WTC11 (cell line): ENCODE measurements at regions not wholly inside any gene's neighbourhood (a gene's known extent, or its start where the extent isn't known, plus 50 kb on each side); places are given as distances from the start of the nearest gene placed in this dataset.

Source experiments
- ARID4B ChIP-seq: sonication (generic); formaldehyde crosslinking; IDR thresholded peaks from 2 replicates; pipeline ENCODE4 v1.8.0; 2023; ENCODE audit warnings: missing genetic modification reagents, mild to moderate bottlenecking, borderline replicate concordance
- CTCF ChIP-seq: fragments of 200-600 bp; IDR thresholded peaks from 2 replicates; pipeline ENCODE4 v1.8.0; 2022; ENCODE audit warnings: antibody characterized with exemption
- ESRRA ChIP-seq: sonication (generic); formaldehyde crosslinking; IDR thresholded peaks from 2 replicates; pipeline ENCODE4 v1.8.1; 2022; ENCODE audit warnings: mild to moderate bottlenecking, missing genetic modification reagents, borderline replicate concordance
- IRF1 ChIP-seq: sonication (generic); formaldehyde crosslinking; IDR thresholded peaks from 2 replicates; pipeline ENCODE4 v1.8.0; 2023; ENCODE audit warnings: missing genetic modification reagents
- MAX ChIP-seq: sonication (generic); formaldehyde crosslinking; IDR thresholded peaks from 2 replicates; pipeline ENCODE4 v1.8.0; 2022; ENCODE audit warnings: mild to moderate bottlenecking, missing genetic modification reagents
- NFE2L1 ChIP-seq: sonication (generic); formaldehyde crosslinking; IDR thresholded peaks from 2 replicates; pipeline ENCODE4 v1.8.1; 2023; ENCODE audit warnings: missing genetic modification reagents
- SP1 ChIP-seq: sonication (generic); formaldehyde crosslinking; conservative IDR thresholded peaks from 2 replicates; pipeline ENCODE4 v1.8.1; 2022; ENCODE audit warnings: missing genetic modification reagents
- STAT6 ChIP-seq: sonication (generic); formaldehyde crosslinking; conservative IDR thresholded peaks from 2 replicates; pipeline ENCODE4 v1.8.1; 2023; ENCODE audit warnings: mild to moderate bottlenecking, low read depth, missing genetic modification reagents, moderate library complexity
- TCF7 ChIP-seq: sonication (generic); formaldehyde crosslinking; IDR thresholded peaks from 2 replicates; pipeline ENCODE4 v1.8.0; 2022; ENCODE audit warnings: mild to moderate bottlenecking, low read depth, missing genetic modification reagents, moderate library complexity
- USF1 ChIP-seq: sonication (generic); formaldehyde crosslinking; IDR thresholded peaks from 2 replicates; pipeline ENCODE4 v1.8.0; 2022; ENCODE audit warnings: mild to moderate bottlenecking, missing genetic modification reagents
- ZBTB21 ChIP-seq: sonication (generic); formaldehyde crosslinking; IDR thresholded peaks from 2 replicates; pipeline ENCODE4 v1.8.1; 2023; ENCODE audit warnings: mild to moderate bottlenecking, missing genetic modification reagents, borderline replicate concordance
- TF ChIP-seq, protein P1 (sequence below): fragments of 250-450 bp; sonication (Bioruptor Pico); IDR thresholded peaks from 2 replicates; pipeline ENCODE4 v1.9.0; 2021; ENCODE audit warnings: mild to moderate bottlenecking
- TF ChIP-seq, protein P2 (sequence below): sonication (generic); formaldehyde crosslinking; IDR thresholded peaks from 2 replicates; pipeline ENCODE4 v1.8.1; 2023; ENCODE audit warnings: mild to moderate bottlenecking, missing genetic modification reagents

DNA sequence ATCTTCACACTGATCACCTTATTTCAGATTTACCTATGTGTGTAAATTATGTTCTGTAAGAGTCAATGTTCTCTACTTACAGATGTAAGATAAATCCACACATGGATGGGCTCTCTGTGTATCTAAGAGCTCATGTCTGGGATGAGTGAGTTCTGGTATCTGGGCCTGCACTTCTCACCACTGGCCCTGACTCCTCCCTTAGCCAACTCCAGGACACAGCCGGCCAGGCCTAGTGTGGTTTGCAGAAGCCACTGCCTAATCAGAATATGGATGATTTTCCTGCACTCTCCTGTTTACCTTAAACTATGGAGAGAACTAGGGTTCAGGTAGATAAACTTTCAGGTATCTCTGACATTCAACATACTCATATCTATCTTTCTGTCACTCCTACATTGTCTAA is 1284.8 kb downstream of the TMEM121 start:
- no peak for TF ChIP-seq ESRRA (CRISPR knock-in tag)
- TF ChIP-seq CTCF = no peak
- no peak for TF ChIP-seq TCF7 (CRISPR knock-in tag)
- TF ChIP-seq IRF1 = no peak
- TF ChIP-seq ARID4B (CRISPR knock-in tag) = no peak
- TF ChIP-seq, protein P1, sequence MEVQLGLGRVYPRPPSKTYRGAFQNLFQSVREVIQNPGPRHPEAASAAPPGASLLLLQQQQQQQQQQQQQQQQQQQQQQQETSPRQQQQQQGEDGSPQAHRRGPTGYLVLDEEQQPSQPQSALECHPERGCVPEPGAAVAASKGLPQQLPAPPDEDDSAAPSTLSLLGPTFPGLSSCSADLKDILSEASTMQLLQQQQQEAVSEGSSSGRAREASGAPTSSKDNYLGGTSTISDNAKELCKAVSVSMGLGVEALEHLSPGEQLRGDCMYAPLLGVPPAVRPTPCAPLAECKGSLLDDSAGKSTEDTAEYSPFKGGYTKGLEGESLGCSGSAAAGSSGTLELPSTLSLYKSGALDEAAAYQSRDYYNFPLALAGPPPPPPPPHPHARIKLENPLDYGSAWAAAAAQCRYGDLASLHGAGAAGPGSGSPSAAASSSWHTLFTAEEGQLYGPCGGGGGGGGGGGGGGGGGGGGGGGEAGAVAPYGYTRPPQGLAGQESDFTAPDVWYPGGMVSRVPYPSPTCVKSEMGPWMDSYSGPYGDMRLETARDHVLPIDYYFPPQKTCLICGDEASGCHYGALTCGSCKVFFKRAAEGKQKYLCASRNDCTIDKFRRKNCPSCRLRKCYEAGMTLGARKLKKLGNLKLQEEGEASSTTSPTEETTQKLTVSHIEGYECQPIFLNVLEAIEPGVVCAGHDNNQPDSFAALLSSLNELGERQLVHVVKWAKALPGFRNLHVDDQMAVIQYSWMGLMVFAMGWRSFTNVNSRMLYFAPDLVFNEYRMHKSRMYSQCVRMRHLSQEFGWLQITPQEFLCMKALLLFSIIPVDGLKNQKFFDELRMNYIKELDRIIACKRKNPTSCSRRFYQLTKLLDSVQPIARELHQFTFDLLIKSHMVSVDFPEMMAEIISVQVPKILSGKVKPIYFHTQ (CRISPR knock-in tag) = no peak
- TF ChIP-seq NFE2L1 (CRISPR knock-in tag) = no peak
- TF ChIP-seq USF1 = no peak
- TF ChIP-seq ZBTB21 (CRISPR knock-in tag) = no peak
- TF ChIP-seq SP1 (CRISPR knock-in tag) = no peak
- TF ChIP-seq, protein P2, sequence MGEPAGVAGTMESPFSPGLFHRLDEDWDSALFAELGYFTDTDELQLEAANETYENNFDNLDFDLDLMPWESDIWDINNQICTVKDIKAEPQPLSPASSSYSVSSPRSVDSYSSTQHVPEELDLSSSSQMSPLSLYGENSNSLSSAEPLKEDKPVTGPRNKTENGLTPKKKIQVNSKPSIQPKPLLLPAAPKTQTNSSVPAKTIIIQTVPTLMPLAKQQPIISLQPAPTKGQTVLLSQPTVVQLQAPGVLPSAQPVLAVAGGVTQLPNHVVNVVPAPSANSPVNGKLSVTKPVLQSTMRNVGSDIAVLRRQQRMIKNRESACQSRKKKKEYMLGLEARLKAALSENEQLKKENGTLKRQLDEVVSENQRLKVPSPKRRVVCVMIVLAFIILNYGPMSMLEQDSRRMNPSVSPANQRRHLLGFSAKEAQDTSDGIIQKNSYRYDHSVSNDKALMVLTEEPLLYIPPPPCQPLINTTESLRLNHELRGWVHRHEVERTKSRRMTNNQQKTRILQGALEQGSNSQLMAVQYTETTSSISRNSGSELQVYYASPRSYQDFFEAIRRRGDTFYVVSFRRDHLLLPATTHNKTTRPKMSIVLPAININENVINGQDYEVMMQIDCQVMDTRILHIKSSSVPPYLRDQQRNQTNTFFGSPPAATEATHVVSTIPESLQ = no peak
- no peak for TF ChIP-seq STAT6 (CRISPR knock-in tag)
- no peak for TF ChIP-seq MAX
